PC-3 (cell line): ENCODE measurements at regions not wholly inside any gene's neighbourhood (a gene's known extent, or its start where the extent isn't known, plus 50 kb on each side); places are given as distances from the start of the nearest gene placed in this dataset.

Experiments
- ATAC-seq: fragments of 200-7000 bp; cut with Tn5 transposase; 2 replicates; pipeline ENCODE4 v1.9.1; 2020; ENCODE audit warnings: mild to moderate bottlenecking, moderate library complexity
- BruUV-seq: library from RNA; stranded (reverse); fragments of 400-500 nt; replicated peaks from 2 replicates; lab custom pipeline; 2021; lab: Mats Ljungman, UMichigan
- CTCF ChIA-PET: fragments of 300-600 bp; sonication (Branson Sonifier 250); formaldehyde crosslinking; loops from one replicate; lab custom pipeline; 2022; ENCODE audit warnings: antibody characterized with exemption; lab: Charles Lee
- POLR2A ChIA-PET: fragments of 300-600 bp; sonication (Branson Sonifier 250); formaldehyde crosslinking; loops from one replicate; lab custom pipeline; 2022; ENCODE audit warnings: antibody characterized with exemption; ENCODE audit not compliant: unreplicated experiment; lab: Charles Lee
- DNase-seq: peaks from one replicate; pipeline ENCODE4 v3.0.0-alpha.2; 2015
- H2AFZ ChIP-seq: fragments of 300-600 bp; sonication (generic); 2 replicates; pipeline ENCODE4 v1.6.0; 2016; ENCODE audit warnings: antibody characterized with exemption, low read length
- H3F3A ChIP-seq: fragments of 300-600 bp; sonication (generic); one replicate; pipeline ENCODE4 v1.6.0; 2017; ENCODE audit warnings: antibody characterized with exemption, low read length, control low read depth, mild to moderate bottlenecking; ENCODE audit not compliant: unreplicated experiment
- H3K27ac ChIP-seq: fragments of 300-600 bp; sonication (generic); 2 replicates; pipeline ENCODE4 v1.5.1; 2016; ENCODE audit warnings: mild to moderate bottlenecking, low read length
- H3K27me3 ChIP-seq: fragments of 300-600 bp; sonication (generic); 2 replicates; pipeline ENCODE4 v1.6.1; 2016; ENCODE audit warnings: low read length, mixed read lengths
- H3K36me3 ChIP-seq: fragments of 300-600 bp; sonication (generic); 2 replicates; pipeline ENCODE4 v1.6.1; 2016; ENCODE audit warnings: low read depth, mixed run types, low read length, mixed read lengths
- H3K4me1 ChIP-seq: fragments of 300-600 bp; sonication (generic); 2 replicates; pipeline ENCODE4 v1.5.1; 2016; ENCODE audit warnings: low read length; ENCODE audit not compliant: insufficient read depth
- H3K4me2 ChIP-seq: fragments of 300-600 bp; sonication (generic); 2 replicates; pipeline ENCODE4 v1.6.0; 2016; ENCODE audit warnings: low read length
- H3K4me3 ChIP-seq: fragments of 300-600 bp; sonication (generic); 2 replicates; pipeline ENCODE4 v1.5.1; 2016; ENCODE audit warnings: mild to moderate bottlenecking, low read length, mixed read lengths
- H3K79me2 ChIP-seq: fragments of 300-600 bp; sonication (generic); 2 replicates; pipeline ENCODE4 v1.6.1; 2017; ENCODE audit warnings: low read length, mixed read lengths
- H3K9ac ChIP-seq: fragments of 300-600 bp; sonication (generic); 2 replicates; pipeline ENCODE4 v1.6.0; 2016; ENCODE audit warnings: mild to moderate bottlenecking, low read length
- H3K9me2 ChIP-seq: fragments of 300-600 bp; sonication (generic); replicated peaks from 2 replicates; pipeline ENCODE4 v1.6.1; 2016; ENCODE audit warnings: mixed run types, low read length, mixed read lengths
- H3K9me3 ChIP-seq: fragments of 300-600 bp; sonication (generic); 2 replicates; pipeline ENCODE4 v1.6.1; 2016; ENCODE audit warnings: low read length, mixed read lengths
- H4K20me1 ChIP-seq: fragments of 300-600 bp; sonication (generic); 2 replicates; pipeline ENCODE4 v1.6.1; 2016; ENCODE audit warnings: low read length, mixed read lengths
- CTCF ChIP-seq: fragments of 300-600 bp; sonication (generic); conservative IDR thresholded peaks from 2 replicates; pipeline ENCODE4 v1.5.1; 2017; ENCODE audit warnings: antibody characterized with exemption, low read depth, mild to moderate bottlenecking, low read length
- EZH2 ChIP-seq: fragments of 300-600 bp; sonication (generic); IDR thresholded peaks from one replicate; pipeline ENCODE4 v1.6.1; 2017; ENCODE audit warnings: antibody characterized with exemption, mild to moderate bottlenecking, low read length; ENCODE audit not compliant: unreplicated experiment
- EZH2phosphoT487 ChIP-seq: fragments of 300-600 bp; sonication (generic); IDR thresholded peaks from 2 replicates; pipeline ENCODE4 v1.6.1; 2018; ENCODE audit warnings: mild to moderate bottlenecking, antibody characterized with exemption, low read length, borderline replicate concordance
- intact Hi-C: fragments of 100-400 bp; cut with micrococcal nuclease; formaldehyde crosslinking; loops from 2 replicates; pipeline ENCODE4 v1.9.0; 2023

- Histone ChIP-seq H3K4me2 (no peak overlapping the region), H3K79me2 (no peaks in the 10 kb centered on the region), H3K36me3 (no peaks in the 10 kb centered on the region), H3K27me3 (no peaks in the 10 kb centered on the region), H2AFZ (no peak overlapping the region), H3K9me2 (no peaks in the 10 kb centered on the region), H3K27ac (no peak overlapping the region), H3K4me3 (no peak overlapping the region), H3K4me1 (no peaks in the 10 kb centered on the region), H3K9ac (no peak overlapping the region), H3F3A (no peaks in the 10 kb centered on the region), H3K9me3 (no peaks in the 10 kb centered on the region), H4K20me1 (no peaks in the 10 kb centered on the region)
- intact Hi-C loops, result no loop called here
- POLR2A ChIA-PET, result no interaction called here
- TF ChIP-seq EZH2phosphoT487 (no peak), CTCF (no peak), EZH2 (no peak)
- ATAC-seq (no peak), DNase-seq (no peak)
- CTCF ChIA-PET, result no interaction called here
- no TSS peak for BruUV-seq
Observed at GRCh38 chr6:112549749-112550148, 202.6 kb downstream of the RFPL4B start.

- no peak overlapping the region for H2AFZ ChIP-seq
- no peaks in the 10 kb centered on the region for H4K20me1 ChIP-seq
- H3K4me2 ChIP-seq, result no peak overlapping the region
- BruUV-seq, result no TSS peak
- no peaks in the 10 kb centered on the region for H3K4me1 ChIP-seq
- H3K79me2 ChIP-seq, result no peaks in the 10 kb centered on the region
- no peaks in the 10 kb centered on the region for H3K36me3 ChIP-seq
- H3F3A ChIP-seq, result no peaks in the 10 kb centered on the region
- H3K9ac ChIP-seq, result no peak overlapping the region
- ChIA-PET POLR2A (no interaction called here), CTCF (no interaction called here)
- H3K9me3 ChIP-seq, result no peaks in the 10 kb centered on the region
- no peak overlapping the region for H3K4me3 ChIP-seq
- DNase-seq (no peak), ATAC-seq (no peak)
- TF ChIP-seq EZH2, result no peak
- TF ChIP-seq CTCF, result no peak
- no peak for TF ChIP-seq EZH2phosphoT487
- no peaks in the 10 kb centered on the region for H3K27me3 ChIP-seq
- H3K27ac ChIP-seq, result no peak overlapping the region
- intact Hi-C loops, result no loop called here
- H3K9me2 ChIP-seq, result no peaks in the 10 kb centered on the region
Observed at GRCh38 chr6:112557435-112557834, 210.3 kb downstream of the RFPL4B start.

- no peak for ATAC-seq
- no peaks in the 10 kb centered on the region for H3F3A ChIP-seq
- no peak overlapping the region for H3K27ac ChIP-seq
- no peak for DNase-seq
- ChIA-PET CTCF (no interaction called here), POLR2A (no interaction called here)
- H3K4me1 ChIP-seq, result no peaks in the 10 kb centered on the region
- no peaks in the 10 kb centered on the region for H3K9me3 ChIP-seq
- TF ChIP-seq CTCF (no peak), EZH2 (no peak), EZH2phosphoT487 (no peak)
- no peaks in the 10 kb centered on the region for H3K27me3 ChIP-seq
- no peaks in the 10 kb centered on the region for H4K20me1 ChIP-seq
- no peak overlapping the region for H3K4me2 ChIP-seq
- no peak overlapping the region for H3K9ac ChIP-seq
- H3K4me3 ChIP-seq, result no peak overlapping the region
- no TSS peak for BruUV-seq
- H2AFZ ChIP-seq, result no peak overlapping the region
- H3K36me3 ChIP-seq, result no peaks in the 10 kb centered on the region
- intact Hi-C loops, result no loop called here
- H3K79me2 ChIP-seq, result no peaks in the 10 kb centered on the region
- no peaks in the 10 kb centered on the region for H3K9me2 ChIP-seq
Observed at GRCh38 chr6:112557961-112558360, 210.8 kb downstream of the RFPL4B start.
